Brain microvascular endothelial cell (primary cell): ENCODE measurements at regions not wholly inside any gene's neighbourhood (a gene's known extent, or its start where the extent isn't known, plus 50 kb on each side); places are given as distances from the start of the nearest gene placed in this dataset.

ENCODE experiments used
- DNase-seq: peaks from one replicate; pipeline ENCODE4 v3.0.0-alpha.2; 2020
- H3K27ac ChIP-seq: fragments of 250-450 bp; sonication (Bioruptor Pico); 2 replicates; pipeline ENCODE4 v1.5.1; 2020; ENCODE audit warnings: mild to moderate bottlenecking, moderate library complexity
- H3K27me3 ChIP-seq: fragments of 250-450 bp; sonication (Bioruptor Pico); replicated peaks from 2 replicates; pipeline ENCODE4 v1.5.1; 2020; ENCODE audit warnings: mild to moderate bottlenecking
- H3K36me3 ChIP-seq: fragments of 250-450 bp; sonication (Bioruptor Pico); replicated peaks from 2 replicates; pipeline ENCODE4 v1.5.1; 2020; ENCODE audit warnings: mild to moderate bottlenecking
- H3K4me3 ChIP-seq: 2 replicates; pipeline ENCODE4 v1.5.1; 2011; ENCODE audit warnings: low read depth, mild to moderate bottlenecking, control low read depth, low read length, moderate library complexity
- in situ Hi-C: cut with HindIII; loops from 2 replicates; pipeline ENCODE4 v1.10.0; 2017; ENCODE audit warnings: low sequenced_read_pairs, low pct_ligation_motif_present
- TF ChIP-seq, protein P1 (sequence below): IDR thresholded peaks from 2 replicates; pipeline ENCODE4 v1.5.1; 2011; ENCODE audit warnings: low read depth, mild to moderate bottlenecking, moderate library complexity, low read length, control low read depth, inconsistent platforms; ENCODE audit errors: missing control alignments

DNA sequence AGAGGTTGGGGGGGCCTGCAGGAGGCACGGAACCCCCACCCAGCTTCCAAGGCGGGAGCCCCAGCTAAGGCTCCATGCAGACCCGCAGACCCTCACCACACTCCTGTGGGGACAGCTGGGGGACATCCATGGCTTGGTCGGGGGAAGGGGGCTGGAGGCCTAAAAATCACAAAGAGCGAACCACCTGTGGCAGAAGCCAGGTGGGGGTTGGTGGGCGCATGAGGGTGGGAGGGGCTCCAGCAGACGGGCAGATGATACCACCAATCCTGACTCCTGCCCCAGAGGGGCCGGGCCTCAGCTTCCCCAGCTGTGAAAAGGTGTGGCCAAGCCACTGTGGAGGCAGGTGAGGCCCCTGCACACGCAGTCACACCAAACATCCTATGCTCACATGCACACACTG, 111.6 kb downstream of the FAM53A start:
- DNase-seq: no peak
- no peak overlapping the region for H3K27ac ChIP-seq
- no peak overlapping the region for H3K4me3 ChIP-seq
- TF ChIP-seq, protein P1, sequence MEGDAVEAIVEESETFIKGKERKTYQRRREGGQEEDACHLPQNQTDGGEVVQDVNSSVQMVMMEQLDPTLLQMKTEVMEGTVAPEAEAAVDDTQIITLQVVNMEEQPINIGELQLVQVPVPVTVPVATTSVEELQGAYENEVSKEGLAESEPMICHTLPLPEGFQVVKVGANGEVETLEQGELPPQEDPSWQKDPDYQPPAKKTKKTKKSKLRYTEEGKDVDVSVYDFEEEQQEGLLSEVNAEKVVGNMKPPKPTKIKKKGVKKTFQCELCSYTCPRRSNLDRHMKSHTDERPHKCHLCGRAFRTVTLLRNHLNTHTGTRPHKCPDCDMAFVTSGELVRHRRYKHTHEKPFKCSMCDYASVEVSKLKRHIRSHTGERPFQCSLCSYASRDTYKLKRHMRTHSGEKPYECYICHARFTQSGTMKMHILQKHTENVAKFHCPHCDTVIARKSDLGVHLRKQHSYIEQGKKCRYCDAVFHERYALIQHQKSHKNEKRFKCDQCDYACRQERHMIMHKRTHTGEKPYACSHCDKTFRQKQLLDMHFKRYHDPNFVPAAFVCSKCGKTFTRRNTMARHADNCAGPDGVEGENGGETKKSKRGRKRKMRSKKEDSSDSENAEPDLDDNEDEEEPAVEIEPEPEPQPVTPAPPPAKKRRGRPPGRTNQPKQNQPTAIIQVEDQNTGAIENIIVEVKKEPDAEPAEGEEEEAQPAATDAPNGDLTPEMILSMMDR: no peak
- in situ Hi-C loops: no loop called here
- H3K36me3 ChIP-seq: no peaks in the 10 kb centered on the region
- peaks cover under 1% of the 10 kb centered on the region for H3K27me3 ChIP-seq

- Histone ChIP-seq H3K36me3 (no peaks in the 10 kb centered on the region), H3K27me3 (no peaks in the 10 kb centered on the region), H3K27ac (no peak overlapping the region), H3K4me3 (no peak overlapping the region)
- DNase-seq: no peak
- TF ChIP-seq, protein P1: no peak
- in situ Hi-C loops: no loop called here
Observed at GRCh38 chr4:1572010-1572385, 112.1 kb downstream of the FAM53A start.

DNA sequence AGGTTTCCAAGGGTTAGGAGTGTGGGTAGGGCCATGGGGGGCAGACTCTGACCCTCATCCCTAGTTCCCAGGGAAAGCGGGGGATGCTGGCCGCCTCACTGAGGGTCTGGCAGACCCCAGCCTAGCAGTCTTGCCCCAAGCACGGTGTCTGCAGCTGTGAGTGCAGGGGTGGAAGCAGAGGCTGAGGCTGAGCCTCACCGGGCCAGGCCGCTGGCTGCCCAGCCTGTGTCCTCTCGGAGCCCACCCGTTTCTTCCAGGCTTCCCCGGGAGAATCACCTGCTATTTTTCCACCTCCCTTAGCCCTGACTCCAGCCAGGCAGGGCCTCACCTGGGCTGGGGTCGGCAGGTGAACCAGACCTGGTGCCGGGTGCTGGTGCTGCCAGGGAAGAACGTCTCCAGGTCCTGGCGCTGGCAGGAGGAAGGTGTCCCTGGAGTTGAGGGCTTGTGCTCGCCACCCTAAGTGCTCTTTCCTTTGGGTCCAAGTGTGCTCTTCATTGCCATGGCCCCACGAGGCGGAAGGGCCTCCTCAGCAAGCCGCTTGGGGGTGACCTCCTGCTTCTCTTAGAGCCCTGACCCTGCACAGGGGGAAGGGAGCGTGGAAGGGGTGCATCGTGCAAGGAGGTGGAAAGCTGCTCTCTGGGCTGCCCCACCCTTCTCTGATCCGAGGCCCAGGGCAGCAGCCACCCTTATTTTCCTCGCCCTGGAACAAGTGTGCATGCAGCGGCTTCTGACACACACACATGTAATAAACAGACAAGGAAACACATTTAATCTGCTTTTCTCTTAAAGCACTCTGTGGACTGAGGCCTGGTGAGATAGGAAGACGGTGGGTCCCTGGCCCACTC, 112.7 kb downstream of the FAM53A start:
- H3K4me3 ChIP-seq: no peak overlapping the region
- H3K36me3 ChIP-seq: no peaks in the 10 kb centered on the region
- DNase-seq: no peak
- in situ Hi-C loops: no loop called here
- no peak overlapping the region for H3K27ac ChIP-seq
- TF ChIP-seq, protein P1: no peak
- no peaks in the 10 kb centered on the region for H3K27me3 ChIP-seq

DNA sequence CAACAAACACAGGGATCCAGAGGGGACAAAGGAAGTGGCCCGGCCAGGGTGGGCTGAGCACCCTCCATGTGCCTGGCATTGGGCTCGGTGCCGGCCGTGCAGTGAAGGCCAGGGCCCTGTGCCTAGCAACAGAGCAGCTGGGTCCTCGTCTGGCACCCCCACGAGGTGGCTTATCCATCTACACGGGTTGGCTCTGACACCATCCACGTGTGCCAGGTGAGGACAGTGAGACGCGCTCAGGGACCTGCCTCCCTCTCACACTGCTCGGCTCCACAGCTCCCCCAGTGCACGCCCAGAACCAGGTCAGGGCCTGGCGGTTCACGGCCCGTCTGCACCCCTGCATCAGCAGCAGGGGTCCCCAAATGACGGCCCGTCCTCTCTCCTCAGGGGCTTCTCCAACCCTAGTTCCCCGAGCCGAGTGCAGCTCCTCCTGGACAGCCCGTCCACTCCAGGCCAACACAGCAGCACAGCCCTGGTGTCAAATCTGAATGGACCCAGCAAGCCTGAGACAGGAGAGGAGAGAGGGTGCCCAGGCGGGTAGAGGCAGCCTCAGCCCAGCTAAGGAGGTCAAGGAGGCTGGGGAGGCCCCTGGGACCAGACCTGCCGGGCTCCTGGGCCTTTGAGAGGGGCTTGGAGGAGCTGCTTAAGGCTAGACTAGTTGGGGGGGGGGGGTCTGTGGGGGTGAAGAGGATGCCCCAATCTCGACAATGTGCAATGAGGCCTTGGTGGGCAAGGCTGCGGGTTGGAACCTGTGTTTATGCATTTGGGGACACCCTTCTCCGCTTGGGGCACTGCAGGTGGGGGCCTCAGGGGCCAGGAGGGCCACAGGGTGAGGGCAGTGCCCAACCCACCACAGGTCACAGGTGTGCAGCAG, 113.6 kb downstream of the FAM53A start:
- Histone ChIP-seq H3K4me3 (no peak overlapping the region), H3K36me3 (no peaks in the 10 kb centered on the region), H3K27ac (no peak overlapping the region), H3K27me3 (no peaks in the 10 kb centered on the region)
- TF ChIP-seq, protein P1: no peak
- no peak for DNase-seq
- in situ Hi-C loops: no loop called here

DNA sequence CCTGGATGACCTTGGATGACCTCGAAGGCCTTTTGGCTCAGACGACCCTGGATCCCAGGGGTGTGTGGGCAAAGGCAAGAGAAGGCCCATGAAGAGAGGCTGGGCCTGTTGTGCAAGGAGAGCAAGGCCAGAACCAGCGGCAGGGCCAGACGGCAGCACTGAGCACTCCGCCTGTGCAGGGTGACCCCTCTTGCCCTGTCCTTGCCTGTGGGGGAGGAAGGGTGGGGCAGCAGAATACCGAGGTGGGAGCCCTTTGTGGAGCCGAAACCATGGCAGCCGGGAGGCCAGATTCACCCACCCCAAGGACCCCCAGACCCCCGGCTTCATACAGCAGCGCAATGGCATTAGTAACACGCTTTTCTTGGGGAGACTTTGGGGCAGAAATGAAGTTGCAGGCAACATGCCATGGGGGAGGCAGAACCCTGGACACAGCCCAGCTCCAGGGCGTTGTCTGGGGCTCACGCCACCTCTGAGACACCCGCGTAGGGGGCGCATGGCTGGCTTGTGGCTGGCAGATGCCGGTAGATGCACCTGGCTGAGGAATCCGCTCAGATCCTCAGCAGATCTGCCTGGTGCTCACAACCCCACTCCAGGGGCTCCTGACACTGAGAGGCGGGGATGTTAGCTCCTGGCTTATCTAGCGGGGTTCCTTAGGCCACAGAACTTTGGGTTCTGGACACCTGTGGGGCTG, 114.5 kb downstream of the FAM53A start:
- TF ChIP-seq, protein P1: no peak
- Histone ChIP-seq H3K27ac (no peak overlapping the region), H3K4me3 (no peak overlapping the region), H3K27me3 (no peaks in the 10 kb centered on the region), H3K36me3 (no peaks in the 10 kb centered on the region)
- no peak for DNase-seq
- in situ Hi-C loops: no loop called here
